ENCODE measurements at regions not wholly inside any gene's neighbourhood (a gene's known extent, or its start where the extent isn't known, plus 50 kb on each side); places are given as distances from the start of the nearest gene placed in this dataset.
A peak's percentile ranks its signal among the peaks of the same experiment; 100 is the strongest.
"Not testable (repeated sequence)": the region's sequence is repeated elsewhere in the genome, so short reads cannot be mapped to it uniquely, and the experiment has no call there.

DNA sequence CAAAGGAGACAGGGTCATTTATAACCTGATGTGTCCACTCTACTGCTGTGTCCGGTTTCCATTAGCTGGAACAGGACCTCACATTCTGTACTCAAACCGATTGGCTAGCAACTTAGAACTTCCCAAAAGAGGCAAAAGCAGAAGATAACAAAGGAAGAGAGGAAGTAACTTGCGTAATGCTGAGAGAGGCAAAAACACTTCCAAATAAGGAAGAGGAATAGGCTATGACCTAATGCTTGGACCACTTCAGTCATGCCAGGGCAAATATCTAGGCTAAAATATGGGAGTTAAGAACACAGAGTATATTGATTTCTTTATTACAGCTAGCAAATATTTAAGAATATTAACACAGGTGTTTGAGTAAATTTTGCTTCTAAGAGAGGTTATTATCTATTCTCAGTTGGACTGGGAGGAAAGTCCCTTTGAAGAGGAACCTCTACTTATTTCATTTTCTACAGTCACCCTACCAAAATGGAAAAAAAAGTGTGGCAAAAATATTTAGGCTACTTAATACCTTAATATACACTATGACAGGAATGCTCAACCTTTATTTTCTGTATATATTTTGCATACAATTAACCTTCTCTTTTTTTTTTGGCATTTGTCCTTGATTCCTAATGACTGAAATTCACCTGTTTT lies 499.8 kb upstream of the CHORDC1 start:
- no peak for FAIRE-seq

GRCh38 chr11:90717522-90717921 lies 494.7 kb upstream of the CHORDC1 start:
- FAIRE-seq, result no peak

DNA sequence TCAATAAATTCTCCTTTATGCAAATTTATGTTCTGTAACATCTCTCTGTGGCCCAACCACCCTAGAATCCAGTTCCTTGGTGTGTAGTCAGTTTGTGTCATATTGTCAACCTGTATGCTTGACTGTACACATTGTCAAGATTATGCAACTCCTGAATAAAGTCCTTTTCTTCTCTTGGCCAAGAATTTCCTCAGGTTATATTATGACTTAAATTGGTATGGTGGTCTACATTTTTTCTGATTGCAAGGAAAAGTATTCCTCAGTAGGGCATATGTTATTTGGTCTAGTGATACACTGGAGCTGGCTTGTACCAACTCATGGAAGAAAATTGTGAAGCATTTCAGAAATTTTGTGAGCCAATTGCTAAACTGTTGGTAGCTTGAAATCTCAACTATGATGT lies 482.8 kb upstream of the CHORDC1 start:
- FAIRE-seq, result no peak

GRCh38 chr11:90704510-90704909 lies 481.7 kb upstream of the CHORDC1 start:
- no peak for FAIRE-seq

- no peak for FAIRE-seq
These were observed 478.9 kb upstream of the CHORDC1 start for GRCh38 chr11:90701716-90702115.

- no peak for FAIRE-seq
These were observed 478.1 kb upstream of the CHORDC1 start for GRCh38 chr11:90700789-90701439.

- FAIRE-seq, result no peak
These were observed 477.0 kb upstream of the CHORDC1 start for GRCh38 chr11:90699791-90700400.

DNA sequence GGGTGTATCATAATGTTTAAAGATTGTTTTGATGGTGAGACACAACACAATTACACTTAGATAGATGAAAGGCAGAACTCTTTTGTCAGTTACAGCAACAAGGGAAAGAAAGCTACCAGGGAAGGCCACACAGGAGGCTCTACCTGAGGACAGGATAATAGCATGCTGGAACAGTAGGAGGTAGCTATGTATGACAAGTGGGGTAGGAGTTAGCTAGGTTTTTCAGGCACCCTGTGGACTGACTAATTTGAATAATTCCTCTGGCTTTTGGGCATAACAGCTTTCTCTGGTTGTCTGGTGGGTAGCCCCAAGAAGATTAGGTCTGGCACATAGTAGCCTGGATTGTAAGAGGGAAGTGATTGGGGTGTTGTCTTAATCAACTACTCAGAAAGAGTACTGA lies 475.4 kb upstream of the CHORDC1 start:
- FAIRE-seq, result no peak

- not testable (repeated sequence) for FAIRE-seq
These were observed 452.6 kb upstream of the CHORDC1 start for GRCh38 chr11:90675496-90675895.

DNA sequence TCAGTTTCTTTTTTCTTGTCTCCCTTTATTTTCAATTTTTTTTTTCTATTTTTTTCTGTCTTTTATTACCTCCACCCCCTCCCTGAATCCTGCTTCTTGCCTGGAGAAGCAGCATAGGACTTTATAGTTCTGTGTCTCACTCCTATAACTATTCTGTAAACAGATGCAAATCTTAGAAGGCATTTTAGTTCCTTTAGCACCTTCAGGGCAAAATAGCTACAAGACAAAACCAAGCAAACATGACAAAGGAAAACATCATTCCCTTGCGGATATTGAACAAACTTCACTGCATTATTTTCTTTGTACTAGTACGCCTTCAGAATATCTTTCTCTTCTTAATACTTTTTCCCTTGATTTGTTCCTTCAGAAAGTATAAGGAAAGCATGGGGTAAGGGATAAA lies 446.2 kb upstream of the CHORDC1 start:
- no peak for FAIRE-seq

DNA sequence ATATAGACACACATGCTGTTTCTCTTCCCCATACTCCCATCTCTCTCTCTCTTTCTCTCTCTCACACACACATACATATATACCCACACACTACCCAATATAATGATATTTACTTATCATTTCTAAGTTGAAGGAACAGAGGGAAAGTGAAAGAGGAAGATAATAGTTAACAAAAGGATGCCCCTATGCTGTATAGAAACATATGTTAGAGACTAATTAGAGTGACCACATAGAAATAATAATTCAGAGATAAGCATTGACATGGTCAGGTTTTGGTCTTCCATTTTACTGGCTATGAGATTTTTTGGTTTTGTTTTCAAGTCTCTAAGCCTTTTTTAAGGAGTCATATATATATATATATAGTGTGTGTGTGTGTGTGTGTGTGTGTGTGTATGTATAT lies 445.7 kb upstream of the CHORDC1 start:
- FAIRE-seq, result no peak

DNA sequence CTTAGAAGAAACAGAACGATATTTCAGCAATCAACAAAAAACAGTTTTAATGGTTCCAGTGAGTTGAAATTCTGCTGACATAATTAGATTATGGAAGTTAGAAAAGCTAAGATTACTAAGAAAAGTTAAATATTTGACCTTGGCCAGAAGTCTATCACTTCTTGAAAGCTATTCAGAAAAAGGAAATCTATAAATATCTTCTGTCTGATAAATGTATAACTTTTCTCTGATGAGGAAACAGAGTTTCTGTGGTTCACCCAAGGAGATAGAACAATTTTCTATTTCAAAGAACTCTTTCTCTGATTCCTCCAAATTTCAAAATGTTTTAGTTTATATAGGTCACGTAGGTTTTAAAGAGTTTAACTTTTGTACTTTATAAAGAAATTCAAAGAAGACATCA lies 438.4 kb upstream of the CHORDC1 start:
- FAIRE-seq, result no peak

DNA sequence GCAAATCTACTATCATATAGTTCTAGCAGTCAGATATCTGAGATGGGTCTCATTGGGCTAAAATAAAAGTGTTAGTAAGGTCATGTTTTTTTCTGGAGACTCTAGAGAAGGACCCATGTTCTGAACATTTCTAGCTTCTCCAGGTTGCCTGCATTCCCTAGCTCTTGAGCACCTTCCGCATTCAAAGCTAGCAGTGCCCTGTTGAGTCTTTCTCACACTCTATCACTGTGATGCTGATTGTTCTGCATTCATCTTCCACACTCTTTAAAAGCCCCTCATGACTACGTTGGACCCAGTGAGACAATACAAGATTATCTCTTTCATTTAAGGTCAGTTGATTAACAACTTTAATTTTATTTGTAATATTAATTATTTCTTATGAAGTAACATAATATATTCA lies 433.3 kb upstream of the CHORDC1 start:
- FAIRE-seq, result no peak

- no peak for FAIRE-seq
These were observed 427.3 kb upstream of the CHORDC1 start for GRCh38 chr11:90650153-90650552.

GRCh38 chr11:90646706-90647105 lies 423.9 kb upstream of the CHORDC1 start:
- FAIRE-seq, result no peak

DNA sequence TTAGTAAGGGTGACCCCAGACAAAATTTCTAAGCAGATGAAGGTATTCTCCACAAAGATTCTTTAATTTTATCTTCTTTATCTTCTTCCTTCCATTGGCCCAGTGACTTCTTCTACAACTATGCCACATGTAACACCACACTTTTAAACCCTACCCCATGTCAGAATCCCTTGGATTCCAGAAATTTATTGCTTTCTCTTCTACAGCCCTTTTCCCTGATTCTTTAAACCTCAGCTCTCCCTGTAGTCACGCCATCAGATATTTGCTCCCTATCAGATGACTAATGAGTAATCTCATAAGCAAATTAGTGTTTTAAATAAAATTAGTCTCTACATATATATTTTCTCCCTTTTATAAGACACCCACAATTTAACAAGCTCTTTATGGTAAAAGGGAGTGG lies 423.4 kb upstream of the CHORDC1 start:
- no peak for FAIRE-seq

- FAIRE-seq, result peak; percentile 65
These were observed 416.7 kb upstream of the CHORDC1 start for GRCh38 chr11:90639461-90639993.

DNA sequence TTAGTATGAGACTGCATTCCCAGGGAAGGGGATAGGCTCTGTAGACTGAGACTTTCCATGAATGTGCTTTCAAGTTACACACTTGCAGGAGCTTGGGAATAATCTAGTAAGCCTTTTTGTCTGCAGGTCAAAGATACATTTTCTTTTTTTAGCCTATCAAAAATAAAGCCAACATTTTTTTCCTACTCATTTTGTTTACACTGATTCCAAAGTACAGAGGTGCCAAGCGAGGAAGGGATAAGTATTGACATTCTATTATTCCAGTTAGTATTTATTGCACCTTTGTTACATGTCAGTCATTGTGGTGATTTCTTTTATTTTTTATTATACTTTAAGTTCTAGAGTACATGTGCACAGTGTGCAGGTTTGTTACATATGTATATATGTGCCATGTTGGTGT lies 413.0 kb upstream of the CHORDC1 start:
- no peak for FAIRE-seq

DNA sequence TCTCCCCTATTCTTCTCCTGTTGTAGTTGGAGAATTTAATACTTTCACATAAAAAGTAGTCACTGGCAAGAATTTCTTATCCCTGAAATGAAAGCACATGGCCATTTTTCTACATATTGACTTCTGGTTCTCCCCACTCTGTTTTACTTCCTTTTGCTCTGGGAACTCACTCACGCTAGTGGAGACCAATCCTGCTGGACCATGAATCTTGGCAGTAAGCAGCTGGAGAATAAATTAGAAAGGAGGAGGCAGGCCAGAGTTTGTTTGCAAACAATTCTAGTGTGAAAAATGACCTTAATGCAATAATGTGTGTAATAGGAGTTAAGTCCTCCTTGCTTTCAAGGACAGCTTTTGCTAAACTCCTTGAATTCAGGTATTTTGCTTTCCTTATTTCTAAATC lies 412.3 kb upstream of the CHORDC1 start:
- no peak for FAIRE-seq

DNA sequence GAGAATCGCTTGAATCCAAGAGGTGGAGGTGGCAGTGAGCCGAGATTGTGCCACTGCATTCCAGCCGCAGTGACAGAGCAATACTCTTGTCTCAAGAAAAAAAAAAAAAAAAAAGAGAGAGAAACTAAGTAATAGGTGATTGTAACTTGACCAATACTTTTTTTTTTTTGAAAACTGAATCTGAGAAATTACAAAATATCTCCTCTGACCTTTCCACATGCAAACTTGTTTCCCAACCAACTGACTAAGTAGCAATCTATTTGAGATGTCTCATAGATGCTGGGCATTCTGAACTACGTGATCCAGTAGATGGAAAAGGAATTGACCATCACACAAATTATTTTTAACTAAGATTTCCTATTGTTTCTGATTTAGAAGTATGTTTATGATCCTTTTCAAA lies 407.3 kb upstream of the CHORDC1 start:
- FAIRE-seq, result no peak

DNA sequence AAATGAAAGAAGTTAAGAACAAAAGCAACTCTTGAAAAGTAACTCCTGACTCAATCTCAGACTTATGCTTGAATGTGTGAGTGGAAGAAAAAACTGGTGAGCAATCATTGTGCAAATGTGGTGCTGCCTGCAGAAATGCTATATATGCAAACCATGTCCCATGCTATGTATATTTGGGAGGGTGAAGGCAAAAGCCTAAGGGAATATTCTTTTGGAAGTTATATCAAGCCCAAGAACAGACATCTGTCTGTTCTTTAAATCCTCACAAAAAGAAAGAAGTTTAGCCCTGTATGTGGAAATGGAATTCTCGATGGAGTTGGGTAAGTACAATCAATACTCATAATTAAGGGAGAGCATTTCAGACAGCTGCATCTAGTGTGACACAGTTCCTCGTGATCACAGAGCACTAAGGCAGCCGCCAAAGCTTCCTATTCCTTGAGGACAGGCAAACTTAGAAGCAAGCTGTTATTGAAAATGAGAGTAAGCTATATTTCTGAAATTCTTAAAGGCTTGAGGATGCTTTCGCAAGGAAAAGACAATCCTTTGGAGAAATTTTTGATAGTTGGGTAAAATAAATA lies 406.5 kb upstream of the CHORDC1 start:
- FAIRE-seq, result no peak

- FAIRE-seq, result no peak
These were observed 391.5 kb upstream of the CHORDC1 start for GRCh38 chr11:90614318-90614717.

DNA sequence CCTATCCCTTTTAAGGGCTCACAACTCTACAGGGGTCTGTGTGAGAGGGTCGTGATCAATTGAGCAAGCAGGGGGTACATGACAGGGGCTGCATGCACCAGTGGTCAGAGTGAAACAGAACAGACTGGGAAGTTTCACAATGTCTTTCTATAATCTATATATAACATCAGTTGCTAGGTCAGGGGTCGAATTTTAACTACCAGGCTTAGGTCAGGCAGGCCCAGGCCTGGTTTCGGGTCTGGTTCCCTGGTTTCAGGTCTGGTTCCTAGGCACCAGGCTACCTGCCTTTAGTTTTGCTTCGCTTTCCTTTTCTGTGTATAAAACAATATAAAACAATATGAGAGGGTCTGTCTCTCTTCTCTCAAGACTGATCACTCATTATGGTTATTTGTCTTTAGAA lies 390.2 kb upstream of the CHORDC1 start:
- not testable (repeated sequence) for FAIRE-seq

GRCh38 chr11:90606721-90607120 lies 383.9 kb upstream of the CHORDC1 start:
- no peak for FAIRE-seq

Data from A204.1 (cell line).